HG03378 (cell line): ENCODE measurements at regions not wholly inside any gene's neighbourhood (a gene's known extent, or its start where the extent isn't known, plus 50 kb on each side); places are given as distances from the start of the nearest gene placed in this dataset.
"Not testable (repeated sequence)": the region's sequence is repeated elsewhere in the genome, so short reads cannot be mapped to it uniquely, and the experiment has no call there.

Experiments used
- ATAC-seq: cut with Tn5 transposase; IDR thresholded peaks from one replicate; pipeline ENCODE4 v1.9.1; 2021; ENCODE audit warnings: mild to moderate bottlenecking, moderate library complexity; ENCODE audit not compliant: unreplicated experiment

- no peak for ATAC-seq
Measured at GRCh38 chr4:149870008-149870407, 54.4 kb upstream of the IQCM start.

- ATAC-seq, result no peak
Measured at GRCh38 chr4:149881744-149882143, 66.1 kb upstream of the IQCM start.

- ATAC-seq, result no peak
Measured at GRCh38 chr4:149882251-149882650, 66.6 kb upstream of the IQCM start.

DNA sequence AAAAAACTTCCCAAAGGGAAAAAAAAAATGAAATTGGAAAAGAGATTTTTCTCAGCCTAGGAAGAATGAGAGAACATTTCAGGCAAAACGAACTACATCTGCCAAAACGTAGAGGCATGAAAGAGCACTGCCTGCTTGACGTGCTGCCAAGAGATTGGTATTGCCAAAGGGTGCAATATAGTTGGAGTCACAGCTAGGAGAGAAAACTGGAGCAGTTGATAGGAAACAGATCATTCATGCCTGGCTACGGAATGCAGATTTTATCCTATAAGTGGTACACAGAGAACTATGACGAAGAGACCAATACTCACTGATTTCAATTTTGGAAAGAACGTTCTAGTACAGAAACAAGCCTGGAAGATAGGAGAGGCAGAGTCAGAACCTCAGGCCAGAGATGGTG lies 68.4 kb upstream of the IQCM start:
- no peak for ATAC-seq

DNA sequence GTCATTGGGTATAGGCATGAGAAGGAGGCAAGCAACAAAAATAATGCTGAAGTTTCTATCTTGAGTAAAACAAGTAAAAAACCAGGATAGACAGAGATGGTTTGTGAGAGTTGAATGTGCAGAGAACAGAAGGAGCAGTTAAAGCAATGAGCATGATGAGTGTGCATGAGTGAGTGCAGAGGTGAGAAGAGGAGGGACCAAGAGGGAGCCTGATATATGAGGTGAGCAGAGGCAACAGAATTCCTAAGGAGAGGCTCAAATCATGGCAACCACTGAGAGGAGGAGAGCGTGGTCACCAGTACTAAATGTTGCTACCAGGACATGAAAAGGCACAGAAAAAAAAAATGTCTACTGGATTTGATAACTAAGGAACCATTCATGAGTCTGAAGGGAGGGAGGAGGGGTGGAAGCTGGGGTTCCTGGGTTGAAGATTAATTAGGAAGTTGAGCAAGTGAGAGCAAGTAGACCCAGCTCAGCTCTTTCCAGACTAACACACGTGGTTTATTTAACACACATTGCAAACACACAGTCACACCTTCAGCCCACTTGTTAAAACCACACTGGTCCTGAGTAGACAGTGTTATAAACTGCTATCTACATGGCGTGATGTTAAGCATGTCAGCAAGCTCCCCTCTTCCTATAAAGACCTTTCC lies 69.0 kb upstream of the IQCM start:
- ATAC-seq, result peak; percentile 67

- ATAC-seq, result no peak
Measured at GRCh38 chr4:149885896-149886295, 70.3 kb upstream of the IQCM start.

DNA sequence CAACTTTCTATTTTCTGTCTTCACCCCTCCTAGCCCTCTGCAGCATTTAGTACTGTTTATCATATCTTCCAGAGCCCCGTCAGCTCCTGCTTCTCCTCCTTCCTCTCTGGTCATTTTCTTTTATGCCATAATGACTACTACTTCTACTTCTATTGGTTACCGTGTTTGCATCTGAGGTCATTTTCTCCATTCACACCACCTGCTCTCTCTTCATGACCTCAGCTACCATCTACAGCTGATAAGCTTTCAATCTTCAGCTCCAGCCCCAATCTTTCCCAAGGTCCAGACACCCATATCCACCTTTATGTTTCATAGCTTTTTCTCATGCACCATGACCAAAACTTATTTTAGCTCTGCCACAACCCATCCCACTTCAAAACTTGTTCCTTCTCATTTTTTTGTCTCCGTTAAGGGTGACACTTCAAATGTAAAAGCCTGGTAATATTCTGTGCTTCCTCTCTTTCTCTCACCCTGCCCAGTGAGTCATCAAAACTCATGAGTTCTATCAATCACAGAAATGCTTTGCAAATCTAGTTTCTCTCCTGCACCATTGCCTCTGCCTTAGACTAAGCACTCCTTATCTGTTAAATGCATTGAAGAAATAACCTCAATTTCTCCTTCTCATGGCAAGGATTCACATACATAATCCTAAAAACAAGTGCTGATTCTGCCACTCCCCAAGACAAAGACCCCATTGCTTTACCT lies 71.3 kb upstream of the IQCM start:
- ATAC-seq, result no peak

GRCh38 chr4:149889991-149890390 lies 74.3 kb upstream of the IQCM start:
- ATAC-seq, result no peak

DNA sequence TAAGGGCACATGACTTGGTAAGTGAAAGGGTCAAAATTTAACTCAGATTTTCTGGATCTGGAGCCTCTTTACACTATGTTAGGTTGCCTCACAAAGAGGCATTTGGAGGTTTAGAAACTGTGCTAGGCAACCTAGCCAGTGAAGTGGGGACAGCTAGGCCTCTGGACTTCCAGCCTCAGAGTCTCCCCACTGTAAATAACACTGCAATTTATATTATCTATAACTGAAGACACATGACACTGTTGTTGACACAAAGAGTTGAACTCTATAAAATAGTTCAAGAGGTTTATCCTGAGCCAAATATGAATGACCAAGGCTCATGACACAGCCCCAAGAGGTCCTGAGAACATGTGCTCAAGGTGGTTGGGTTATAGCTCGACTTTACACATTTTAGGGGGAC lies 74.9 kb upstream of the IQCM start:
- ATAC-seq, result no peak

GRCh38 chr4:149891426-149891825 lies 75.8 kb upstream of the IQCM start:
- ATAC-seq, result no peak

DNA sequence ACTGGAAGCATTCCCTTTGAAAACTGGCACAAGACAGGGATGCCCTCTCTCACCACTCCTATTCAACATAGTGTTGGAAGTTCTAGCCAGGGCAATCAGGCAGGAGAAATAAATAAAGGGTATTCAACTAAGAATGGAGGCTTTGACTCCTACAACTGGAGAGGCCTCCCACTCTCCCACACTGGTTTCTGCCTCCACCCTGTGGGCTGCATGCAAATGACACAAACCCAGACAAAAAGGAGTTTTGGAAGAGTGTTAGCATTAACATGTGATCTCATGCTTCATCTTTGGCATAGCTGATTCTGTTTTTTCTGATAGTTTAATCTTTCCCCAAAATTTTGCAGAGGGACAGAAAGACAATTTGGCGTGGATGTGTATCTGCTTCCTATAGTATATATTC lies 80.8 kb upstream of the IQCM start:
- no peak for ATAC-seq

- ATAC-seq, result no peak
Measured at GRCh38 chr4:149897783-149898182, 82.1 kb upstream of the IQCM start.

GRCh38 chr4:149901128-149901527 lies 85.5 kb upstream of the IQCM start:
- no peak for ATAC-seq

GRCh38 chr4:149902242-149902641 lies 86.6 kb upstream of the IQCM start:
- no peak for ATAC-seq

- ATAC-seq, result no peak
Measured at GRCh38 chr4:149910177-149910576, 94.5 kb upstream of the IQCM start.

DNA sequence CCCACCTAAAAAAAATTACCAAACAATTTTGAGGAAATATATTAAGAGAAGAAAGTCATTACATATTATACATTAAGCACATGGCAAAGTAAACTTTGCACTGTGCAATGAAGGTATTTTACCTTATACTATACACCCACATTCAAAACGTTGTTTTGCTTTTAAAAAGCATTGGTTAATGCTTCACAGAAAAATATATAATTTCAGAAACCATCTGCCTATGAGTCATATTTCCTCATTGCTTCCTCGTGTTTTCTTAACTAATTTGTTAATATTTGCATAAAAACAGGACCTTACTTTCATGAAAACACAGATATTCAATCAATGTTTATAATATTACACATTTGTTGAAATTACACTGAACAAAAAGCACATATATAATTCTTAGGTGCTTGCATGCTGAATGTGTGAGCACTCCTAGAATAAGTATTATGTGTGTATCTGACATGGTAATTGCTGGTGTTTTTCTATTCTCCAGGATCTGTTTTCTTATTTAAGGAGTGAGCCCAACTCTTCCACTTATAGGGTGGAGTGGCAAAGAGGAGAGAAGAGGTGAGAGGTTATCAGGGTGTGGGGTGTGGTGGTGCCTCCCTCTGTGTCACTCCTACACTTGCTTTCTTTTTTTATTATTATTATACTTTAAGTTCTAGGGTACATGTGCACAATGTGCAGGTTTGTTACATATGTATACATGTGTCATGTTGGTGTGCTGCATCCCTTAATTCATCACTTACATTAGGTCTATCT lies 95.1 kb upstream of the IQCM start:
- ATAC-seq, result peak; percentile 39

- no peak for ATAC-seq
Measured at GRCh38 chr4:149911354-149911753, 95.7 kb upstream of the IQCM start.

GRCh38 chr4:149912000-149912399 lies 96.4 kb upstream of the IQCM start:
- ATAC-seq, result no peak

GRCh38 chr4:149914119-149915115 lies 98.8 kb upstream of the IQCM start:
- ATAC-seq, result peak; percentile 90

DNA sequence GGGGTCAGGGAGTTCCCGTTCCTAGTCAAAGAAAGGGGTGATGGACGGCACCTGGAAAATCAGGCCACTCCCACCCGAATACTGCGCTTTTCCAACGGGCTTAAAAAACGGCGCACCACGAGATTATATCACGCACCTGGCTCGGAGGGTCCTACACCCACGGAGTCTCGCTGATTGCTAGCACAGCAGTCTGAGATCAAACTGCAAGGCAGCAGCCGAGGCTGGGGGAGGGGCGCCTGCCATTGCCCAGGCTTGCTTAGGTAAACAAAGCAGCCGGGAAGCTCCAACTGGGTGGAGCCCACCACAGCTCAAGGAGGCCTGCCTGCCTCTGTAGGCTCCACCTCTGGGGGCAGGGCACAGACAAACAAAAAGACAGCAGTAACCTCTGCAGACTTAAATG lies 100.1 kb upstream of the IQCM start:
- not testable (repeated sequence) for ATAC-seq

DNA sequence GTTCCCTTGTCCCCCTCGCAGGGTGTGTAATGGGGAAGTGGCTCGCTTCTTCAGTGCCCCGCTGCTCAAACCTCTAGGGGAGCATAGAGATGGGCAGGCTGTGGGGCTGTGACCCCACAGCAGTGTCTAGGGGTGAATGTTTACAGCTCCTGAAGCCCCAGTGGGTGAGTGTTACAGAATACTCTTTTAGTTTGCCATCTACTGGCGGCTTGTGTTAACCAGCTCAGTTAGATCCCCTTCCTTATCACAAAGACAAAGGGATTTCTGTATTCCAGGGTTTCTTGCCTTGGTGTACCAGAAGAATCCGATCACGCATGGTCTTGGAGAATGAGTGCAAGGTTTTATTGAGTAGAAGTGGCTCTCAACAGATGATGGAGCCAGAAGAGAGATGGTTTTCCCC lies 108.1 kb upstream of the IQCM start:
- ATAC-seq, result no peak
